GM18858 (cell line): ENCODE measurements at regions not wholly inside any gene's neighbourhood (a gene's known extent, or its start where the extent isn't known, plus 50 kb on each side); places are given as distances from the start of the nearest gene placed in this dataset.
"Not testable (repeated sequence)": the region's sequence is repeated elsewhere in the genome, so short reads cannot be mapped to it uniquely, and the experiment has no call there.

Source experiments
- ATAC-seq: cut with Tn5 transposase; IDR thresholded peaks from one replicate; pipeline ENCODE4 v1.9.1; 2021; ENCODE audit not compliant: unreplicated experiment

DNA sequence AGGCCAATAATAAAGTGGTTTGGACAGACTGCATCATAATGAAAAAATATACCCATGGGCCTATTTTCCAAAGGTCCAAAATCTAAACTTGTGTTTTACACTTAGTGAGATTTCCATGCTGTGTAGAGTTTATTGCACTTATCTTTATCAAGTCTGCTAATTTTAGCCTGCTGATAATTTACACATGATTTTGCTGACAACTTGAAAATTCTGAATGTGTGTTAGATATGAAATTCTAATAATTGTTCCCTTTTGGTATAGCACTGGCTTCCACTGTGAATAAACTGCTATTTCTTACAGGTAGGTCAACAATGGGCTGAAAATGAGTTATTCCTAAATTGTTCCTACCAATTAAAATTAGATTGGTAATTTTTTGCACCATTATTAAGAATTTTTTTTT lies 589.1 kb upstream of the ANO3 start:
- ATAC-seq, result no peak

DNA sequence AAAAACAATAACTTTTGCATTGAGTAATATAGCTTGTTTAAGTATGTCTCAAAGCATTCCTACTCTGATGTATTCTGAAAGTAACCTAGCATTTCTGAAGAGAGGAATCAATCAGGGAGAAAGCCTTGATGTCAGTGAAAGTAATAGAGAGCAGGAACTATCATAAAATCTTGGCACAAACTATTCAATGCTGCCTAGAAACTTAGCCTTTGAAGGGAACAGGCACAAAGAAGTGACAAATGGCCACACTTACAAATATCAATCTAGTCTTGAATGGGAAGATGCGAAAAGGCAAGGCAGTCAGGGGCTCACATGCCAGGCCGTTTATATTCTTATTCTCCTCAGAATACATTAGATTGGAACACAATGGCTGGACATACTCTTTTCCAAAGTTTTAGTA lies 576.5 kb upstream of the ANO3 start:
- ATAC-seq, result no peak

DNA sequence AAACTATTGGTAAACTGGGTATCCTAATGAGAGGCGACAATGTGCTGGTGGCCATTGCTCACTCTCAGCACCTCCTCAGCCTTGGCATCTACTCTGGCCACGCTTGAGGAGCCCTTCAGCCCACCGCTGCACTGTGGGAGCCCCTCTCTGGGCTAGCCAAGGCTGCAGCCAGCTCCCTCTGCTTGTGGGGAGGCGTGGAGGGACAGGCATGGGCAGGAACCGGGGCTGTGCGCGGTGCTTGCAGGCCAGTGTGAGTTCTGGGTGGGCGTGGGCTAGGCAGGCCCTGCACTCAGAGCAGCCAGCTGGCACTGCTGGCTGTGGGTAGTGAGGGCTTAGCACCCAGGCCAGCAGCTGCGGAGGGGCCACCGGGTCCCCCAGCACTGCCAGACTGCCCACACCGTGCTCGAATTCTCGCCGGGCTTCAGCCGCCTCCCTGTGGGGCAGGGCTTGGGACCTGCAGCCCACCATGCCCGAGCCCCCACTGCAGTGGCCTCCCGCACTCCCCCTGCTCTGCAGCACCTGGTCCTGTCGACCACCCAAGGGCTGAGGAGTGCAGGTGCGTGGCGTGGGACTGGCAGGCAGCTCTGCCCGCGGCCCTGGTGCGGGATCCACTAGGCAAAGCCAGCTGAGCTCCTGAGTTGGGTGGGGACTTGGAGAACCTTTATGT lies 575.9 kb upstream of the ANO3 start:
- ATAC-seq, result no peak

DNA sequence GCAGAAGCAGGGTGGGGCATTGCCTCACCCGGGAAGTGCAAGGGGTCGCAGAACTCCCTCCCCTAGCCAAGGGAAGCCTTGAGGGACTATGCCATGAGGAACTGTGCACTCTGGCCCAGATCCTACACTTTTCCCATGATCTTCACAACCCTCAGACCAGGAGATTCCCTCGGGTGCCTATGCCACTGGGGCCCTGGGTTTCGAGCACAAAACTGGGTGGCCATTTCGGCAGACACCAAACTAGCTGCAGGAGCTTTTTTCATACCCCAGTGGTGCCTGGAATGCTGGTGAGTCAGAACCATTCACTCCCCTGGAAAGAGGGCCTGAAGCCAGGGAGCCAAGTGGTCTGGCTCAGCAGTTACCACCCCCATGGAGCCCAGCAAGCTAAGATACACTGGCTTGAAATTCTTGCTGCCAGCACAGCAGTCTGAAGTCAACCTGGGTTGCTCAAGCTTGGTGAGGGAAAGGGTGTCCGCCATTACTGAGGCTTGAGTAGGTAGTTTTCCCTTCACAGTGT lies 573.7 kb upstream of the ANO3 start:
- ATAC-seq, result no peak

DNA sequence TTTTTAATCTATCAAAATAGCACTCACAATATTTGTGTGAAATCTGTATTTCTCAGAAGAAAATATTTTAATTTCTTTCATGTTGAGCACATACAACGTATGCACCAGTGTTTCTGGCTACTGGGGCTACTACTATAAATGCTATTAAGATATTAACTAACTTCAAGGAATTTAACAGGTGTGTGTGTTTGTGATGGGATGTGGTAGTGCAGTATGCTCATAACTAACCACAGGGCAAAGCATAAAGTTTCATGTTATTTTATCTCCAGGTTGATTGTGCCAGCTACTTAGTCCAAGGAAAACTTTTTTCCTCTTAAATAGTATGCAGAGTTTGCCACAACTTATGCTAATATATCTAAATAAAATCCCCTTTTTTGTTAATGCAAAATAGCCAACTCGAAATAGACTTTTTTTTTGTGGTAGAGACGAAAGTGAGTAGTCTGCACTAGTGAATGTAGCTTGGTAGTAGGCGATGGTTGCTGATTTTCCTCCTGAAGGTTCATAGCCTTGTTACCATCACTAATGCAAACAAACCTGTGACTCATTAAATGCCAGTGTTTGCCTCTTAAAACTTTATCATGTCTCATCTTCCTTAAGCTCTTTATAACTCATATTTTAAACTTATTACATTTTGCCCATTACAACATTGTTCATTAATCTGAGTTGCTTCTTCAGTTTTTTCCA lies 565.5 kb upstream of the ANO3 start:
- ATAC-seq, result no peak

DNA sequence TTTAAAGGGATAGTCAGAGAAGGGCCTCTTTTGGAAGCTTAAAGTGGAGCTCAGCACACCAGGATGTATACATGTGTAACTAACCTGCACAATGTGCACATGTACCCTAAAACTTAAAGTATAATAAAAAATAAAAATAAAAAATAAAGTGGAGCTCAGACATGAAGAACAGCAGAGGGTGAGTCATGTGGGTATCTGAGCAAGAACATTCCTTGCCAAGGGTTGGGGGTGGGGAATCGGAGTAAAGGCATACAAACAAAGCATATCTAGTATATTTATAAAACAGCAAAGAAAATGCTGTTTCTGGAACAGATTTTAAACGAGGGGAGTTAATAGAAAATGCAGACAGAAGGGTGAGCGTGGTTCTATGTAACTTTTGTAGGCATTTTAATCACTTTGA lies 562.6 kb upstream of the ANO3 start:
- no peak for ATAC-seq

DNA sequence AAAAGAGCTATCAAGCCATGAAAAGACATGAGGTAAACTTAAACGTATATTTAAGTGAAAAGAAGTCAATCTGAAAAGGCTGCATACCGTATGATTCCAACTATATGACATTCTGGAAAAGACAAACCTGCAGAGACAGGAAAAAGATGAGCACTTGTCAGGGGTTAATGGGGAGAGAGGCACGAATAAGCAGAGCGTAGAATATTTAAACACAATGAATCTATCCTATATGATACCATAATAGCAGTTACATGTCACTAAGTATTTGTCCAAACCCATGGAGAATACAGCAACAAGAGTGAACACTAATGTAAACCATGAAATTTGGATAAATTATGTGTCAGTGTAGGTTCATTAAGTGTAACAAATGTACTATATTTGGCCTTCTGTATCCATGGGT lies 560.3 kb upstream of the ANO3 start:
- ATAC-seq, result no peak

DNA sequence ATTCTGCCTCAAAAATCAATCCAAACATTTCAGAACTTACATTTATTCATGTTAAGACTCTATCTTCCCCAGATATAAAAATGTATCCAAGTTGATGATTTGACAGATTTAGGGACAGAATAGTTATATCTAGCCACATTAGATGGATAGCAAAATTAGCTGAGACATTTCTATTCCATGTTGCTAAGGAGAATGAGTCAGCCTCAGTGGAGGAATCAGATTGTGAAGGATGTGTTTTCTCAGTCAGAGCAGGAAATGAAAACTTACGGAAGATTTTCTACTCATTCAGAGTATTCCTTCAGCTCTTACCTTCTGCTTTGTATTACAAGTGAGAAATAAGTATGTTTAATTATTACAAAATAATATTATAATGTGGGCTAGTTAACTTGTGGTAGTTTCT lies 556.3 kb upstream of the ANO3 start:
- no peak for ATAC-seq

DNA sequence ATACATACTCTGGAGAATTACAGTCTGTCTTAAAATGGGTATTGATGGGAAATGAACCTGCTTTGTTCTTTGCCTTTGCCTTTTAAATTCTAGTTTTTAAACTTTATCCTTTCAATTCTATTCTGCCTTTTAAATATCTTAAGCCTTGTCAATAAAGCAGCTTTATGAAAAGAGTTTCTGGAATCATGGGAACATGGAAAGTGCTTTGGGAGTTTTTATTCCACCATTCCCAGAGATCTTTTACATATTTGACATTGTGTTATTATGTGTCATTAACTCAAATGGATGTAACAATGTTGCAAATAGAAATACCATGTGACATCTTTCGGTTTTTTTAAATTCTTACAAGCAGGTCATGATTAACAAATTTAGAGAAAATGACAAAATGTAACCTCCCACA lies 555.7 kb upstream of the ANO3 start:
- ATAC-seq, result no peak

DNA sequence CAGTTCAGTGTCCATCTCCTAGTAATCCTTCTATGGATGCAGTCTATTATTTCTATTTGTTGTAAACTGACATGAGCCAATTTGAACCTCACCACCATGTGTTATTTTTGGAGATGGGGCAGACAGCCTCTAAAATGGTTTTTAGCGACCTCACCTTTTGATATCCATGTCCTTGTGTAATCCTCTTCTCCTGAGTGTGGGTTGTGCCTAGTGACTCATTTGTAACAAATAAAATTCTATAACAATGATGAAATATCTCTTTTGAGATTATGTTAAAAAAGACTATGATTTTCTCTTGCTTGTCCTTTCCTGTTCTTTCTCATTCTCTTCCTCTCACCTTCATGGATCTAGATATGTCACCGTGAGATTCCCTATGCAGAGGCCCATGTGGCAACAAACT lies 554.6 kb upstream of the ANO3 start:
- ATAC-seq, result no peak

DNA sequence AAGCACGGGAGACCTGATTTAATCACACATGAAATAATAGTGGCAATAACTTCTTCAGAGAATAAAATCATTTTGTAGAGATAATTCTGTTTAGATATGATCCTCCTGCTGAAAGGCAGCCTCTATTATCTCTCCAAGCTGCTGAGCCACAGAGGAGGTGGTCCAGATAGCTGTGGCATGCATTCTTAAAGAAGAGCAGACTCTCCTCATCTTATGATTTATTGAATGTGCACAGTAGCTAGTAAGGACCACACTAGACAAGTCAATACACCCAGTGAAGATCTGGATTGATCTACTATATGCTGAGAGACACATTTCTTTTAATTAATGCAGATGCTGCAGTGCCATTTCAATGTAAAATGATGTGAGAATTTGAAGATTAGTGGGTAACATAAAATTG lies 552.9 kb upstream of the ANO3 start:
- ATAC-seq, result no peak

DNA sequence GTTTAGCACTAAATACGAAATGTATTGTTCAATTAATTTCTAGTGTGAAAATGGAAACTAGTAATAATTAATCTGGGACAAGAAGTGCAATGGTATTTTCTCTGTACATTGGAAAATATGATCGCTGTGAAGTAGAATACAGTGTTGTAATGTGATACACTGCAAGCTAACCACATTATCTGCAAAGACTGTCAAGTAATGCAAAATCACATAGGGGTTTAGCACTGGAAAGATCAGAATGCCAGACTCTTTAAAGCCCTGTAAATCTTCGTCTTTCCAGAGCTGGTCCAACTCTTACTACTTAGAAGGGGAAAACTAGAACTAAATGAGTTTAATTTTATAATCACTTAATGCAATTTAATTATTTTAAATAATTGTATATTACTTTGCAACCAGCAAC lies 544.5 kb upstream of the ANO3 start:
- ATAC-seq, result no peak

DNA sequence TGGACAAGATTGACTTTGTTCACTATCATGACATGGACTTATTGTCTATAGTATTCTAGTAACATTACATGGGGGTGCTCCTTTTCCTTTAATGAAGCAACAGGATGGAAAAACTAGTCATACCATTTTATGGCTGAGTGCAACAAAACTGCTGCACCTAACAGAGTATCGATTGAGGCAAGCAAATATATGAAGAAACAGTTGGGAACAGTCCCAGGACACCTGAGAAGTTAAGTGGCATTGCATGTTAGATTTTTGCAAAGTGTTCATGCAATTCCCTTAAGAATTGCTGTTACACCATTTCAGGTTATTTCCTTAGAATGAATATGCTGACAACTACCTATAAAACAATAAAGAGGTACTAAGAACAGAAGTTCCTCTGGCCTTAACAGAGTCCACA lies 541.5 kb upstream of the ANO3 start:
- ATAC-seq, result no peak

DNA sequence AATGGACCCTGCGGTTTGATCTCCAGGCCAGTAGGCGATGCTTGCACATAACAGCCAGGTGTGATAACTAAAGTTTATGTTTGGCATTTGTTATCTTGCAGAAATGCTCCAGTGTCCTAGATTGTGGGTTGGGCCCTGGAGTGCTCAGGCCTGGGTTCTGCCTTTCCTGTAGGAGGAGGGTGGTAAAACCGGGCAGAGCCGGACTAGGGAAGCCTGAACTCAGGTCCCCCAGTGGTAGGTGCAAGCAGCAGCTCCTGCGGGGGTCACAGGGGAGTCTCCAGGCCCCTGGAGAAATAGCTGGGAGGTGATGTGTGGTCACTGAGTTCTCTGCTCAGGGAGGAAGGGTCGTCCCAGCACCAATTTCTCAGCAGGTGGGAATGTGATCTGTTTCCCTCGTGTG lies 538.3 kb upstream of the ANO3 start:
- no peak for ATAC-seq

DNA sequence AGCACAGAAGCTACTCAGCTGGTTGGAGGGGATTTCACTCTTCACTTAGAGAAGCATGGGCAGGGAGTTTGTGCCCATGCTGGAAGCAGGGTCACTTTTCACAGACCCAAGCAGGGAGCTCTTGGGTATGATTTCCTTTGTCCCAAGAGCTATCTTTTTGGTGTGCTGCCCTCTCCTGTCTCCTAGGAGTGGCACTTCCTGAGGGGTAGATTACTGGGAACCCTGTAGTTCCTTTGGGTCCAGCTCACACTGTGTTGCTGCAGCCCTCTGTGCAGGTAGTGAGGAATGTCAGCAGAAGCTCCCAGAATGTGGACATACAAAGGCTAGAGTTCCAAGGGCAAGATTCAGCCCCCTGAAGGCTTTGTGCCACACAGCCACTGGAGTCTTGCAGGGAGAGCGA lies 537.1 kb upstream of the ANO3 start:
- no peak for ATAC-seq

DNA sequence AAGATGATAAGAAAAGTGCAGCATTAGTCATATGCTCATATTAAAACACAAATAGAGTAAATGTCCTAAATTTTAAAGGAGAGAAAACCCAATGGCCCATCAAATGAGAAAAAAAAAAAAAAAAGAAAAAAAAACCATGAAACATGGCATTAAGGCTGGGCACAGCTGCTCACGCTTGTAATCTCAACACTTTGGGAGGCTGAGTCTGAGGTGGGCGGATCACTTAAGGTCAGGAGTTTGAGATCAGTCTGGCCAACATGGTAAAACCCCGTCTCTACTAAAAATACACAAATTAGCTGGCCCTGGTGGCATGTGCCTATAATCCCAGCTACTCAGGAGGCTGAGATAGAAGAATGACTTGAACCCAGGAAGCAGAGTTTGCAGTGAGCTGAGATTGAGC lies 515.5 kb upstream of the ANO3 start:
- no peak for ATAC-seq

DNA sequence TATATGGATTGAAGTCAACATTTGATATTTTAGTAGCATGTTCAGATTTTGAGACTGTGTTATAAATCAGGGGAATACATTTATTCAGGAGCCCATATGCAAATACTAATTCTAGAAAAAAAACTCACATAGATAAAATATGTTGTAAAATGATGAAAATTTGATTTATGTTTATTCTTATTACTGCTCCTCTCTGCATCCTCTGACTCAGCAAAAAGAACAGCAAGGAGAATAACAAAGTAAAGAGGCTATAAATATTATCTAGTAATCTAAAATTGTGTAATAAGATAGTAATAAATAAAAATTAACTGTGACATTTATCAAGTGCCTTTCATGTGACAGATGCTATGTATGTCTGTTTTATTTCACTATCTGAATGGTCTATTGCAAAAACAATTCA lies 507.2 kb upstream of the ANO3 start:
- ATAC-seq, result no peak

DNA sequence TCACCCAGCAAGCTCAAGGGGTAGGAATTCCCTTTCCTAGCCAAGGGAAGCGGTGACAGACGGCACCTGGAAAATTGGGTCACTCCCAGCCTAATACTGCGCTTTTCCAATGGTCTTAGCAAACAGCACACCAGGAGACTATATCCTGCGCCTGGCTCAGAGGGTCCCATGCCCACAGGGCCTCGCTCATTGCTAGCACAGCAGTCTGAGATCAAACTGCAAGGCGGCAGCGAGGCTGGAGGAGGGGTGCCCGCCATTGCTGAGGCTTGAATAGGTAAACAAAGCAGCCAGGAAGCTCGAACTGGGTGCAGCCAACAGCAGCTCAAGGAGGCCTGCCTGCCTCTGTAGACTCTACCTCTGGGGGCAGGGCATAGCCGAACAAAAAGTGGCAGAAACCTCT lies 500.4 kb upstream of the ANO3 start:
- not testable (repeated sequence) for ATAC-seq

DNA sequence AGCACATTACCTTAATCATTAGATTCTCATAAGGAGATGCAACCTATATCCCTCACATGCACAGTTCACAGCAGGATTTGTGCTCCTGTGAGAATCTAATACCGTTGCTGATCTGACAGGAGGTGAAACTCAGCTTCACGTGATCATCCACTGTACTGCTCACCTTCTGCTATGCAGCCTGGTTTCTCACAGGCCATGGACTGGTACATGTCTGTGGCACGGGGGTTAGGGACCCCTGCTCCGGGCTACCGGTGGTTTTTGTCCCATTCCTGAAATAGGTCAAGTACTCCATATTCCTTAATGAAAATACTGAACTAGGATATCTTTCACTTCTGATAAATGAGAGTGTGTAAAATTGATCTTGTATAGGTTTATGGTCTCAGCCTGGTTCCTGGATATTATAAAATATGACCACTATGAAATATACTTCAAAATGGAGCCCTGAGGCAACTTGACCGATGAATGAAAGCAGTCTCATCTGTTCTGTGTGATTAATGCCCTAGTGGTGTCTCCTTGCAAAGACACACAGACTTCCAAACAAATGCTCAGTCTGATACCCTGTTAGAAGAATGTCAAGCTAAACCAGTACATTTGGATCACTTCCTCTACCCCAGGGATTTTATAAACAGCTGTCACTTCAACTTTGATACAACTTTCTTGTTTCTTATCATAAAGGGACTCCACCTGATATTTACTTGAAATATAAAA lies 492.9 kb upstream of the ANO3 start:
- ATAC-seq, result peak; percentile 52

DNA sequence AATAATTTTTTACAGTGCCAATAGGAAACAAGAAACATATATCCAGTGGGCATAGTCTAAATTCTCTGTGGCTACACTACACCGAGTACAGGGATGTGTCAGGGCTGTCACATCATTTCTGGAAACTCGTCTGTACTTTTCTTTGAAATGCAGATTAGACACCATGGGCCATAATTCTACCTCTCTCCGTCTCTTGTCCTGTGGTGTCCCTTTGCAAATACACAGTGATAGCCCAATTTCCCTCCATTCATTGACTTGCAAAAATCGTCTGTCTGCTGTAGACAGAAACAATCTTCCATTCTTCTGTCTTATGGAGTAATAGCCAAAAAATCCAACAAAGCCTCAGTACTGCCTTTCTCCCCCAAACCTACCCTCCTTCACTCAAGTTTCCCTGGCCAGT lies 487.1 kb upstream of the ANO3 start:
- ATAC-seq, result no peak

DNA sequence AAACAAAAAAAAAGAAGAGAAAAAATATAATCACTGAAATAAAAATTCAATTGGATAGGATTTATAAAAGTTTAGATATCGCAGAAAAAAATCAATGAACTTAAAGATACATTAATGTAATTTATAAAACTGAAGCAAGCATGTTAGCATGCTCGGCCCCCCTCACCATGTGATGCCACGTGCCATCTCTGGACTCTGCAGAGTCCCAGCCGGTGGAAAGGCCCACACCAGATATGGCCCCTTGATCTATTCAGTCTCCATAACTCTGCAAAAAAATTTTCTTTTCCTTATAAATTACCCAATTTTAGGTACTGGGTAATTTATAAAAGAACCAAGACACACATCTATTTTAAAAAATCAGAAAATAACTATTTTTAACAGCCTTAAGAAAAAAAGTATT lies 476.0 kb upstream of the ANO3 start:
- no peak for ATAC-seq

DNA sequence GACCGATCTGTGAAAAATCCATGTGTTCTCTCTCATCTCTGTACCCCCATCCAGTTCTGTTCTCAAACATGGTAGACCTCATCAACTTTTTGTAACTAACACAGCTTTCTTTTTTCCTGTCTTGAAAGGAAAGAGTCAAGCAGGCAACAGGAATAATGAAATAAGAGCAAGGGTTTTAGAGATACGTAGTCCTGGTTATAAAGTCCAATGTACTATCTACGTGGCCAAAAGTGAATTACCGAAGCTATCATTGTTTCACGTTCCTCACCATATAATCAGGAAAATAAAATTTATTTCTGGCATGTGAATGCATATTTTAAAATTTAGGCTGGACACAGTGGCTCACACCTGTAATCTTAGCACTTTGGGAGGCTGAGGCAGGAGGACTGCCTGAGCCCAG lies 472.2 kb upstream of the ANO3 start:
- ATAC-seq, result no peak
